IPS DF 6.9 (cell line): ENCODE measurements at regions not wholly inside any gene's neighbourhood (a gene's known extent, or its start where the extent isn't known, plus 50 kb on each side); places are given as distances from the start of the nearest gene placed in this dataset.
"Not testable (repeated sequence)": the region's sequence is repeated elsewhere in the genome, so short reads cannot be mapped to it uniquely, and the experiment has no call there.

Experiments
- DNase-seq: peaks from one replicate; pipeline ENCODE4 v3.0.0-alpha.2; 2013; ENCODE audit warnings: low read depth, low spot score
- H3K27ac ChIP-seq: one replicate; pipeline ENCODE4 v1.5.1; 2013; ENCODE audit warnings: low read length, control low read depth
- H3K27me3 ChIP-seq: 2 replicates; pipeline ENCODE4 v1.6.1; 2013; ENCODE audit warnings: mild to moderate bottlenecking, low read length; ENCODE audit not compliant: control insufficient read depth, insufficient read depth
- H3K36me3 ChIP-seq: 2 replicates; pipeline ENCODE4 v1.6.1; 2013; ENCODE audit warnings: low read length; ENCODE audit not compliant: control insufficient read depth, insufficient read depth
- H3K4me1 ChIP-seq: 2 replicates; pipeline ENCODE4 v1.6.1; 2013; ENCODE audit warnings: low read length; ENCODE audit not compliant: control insufficient read depth, insufficient read depth
- H3K4me3 ChIP-seq: 2 replicates; pipeline ENCODE4 v1.5.1; 2013; ENCODE audit warnings: mild to moderate bottlenecking, low read length
- H3K9me3 ChIP-seq: 2 replicates; pipeline ENCODE4 v1.6.1; 2013; ENCODE audit warnings: low read length, inconsistent platforms; ENCODE audit not compliant: control insufficient read depth, insufficient read depth
- WGBS: extraction: QIAGEN DNeasy Blood & Tissue Kit; methylation state at CpG from one replicate; pipeline ENCODE4 v1.1.7; 2013; ENCODE audit warnings: mixed read lengths, missing lambda C conversion rate; ENCODE audit not compliant: insufficient read length, insufficient coverage; 5-methylcytosine and 5-hydroxymethylcytosine counted together

- no peak for DNase-seq
- H3K36me3 ChIP-seq = no peaks in the 10 kb centered on the region
- no CpG with 5 or more reads among the region's 9 CpGs for WGBS
- no peaks in the 10 kb centered on the region for H3K9me3 ChIP-seq
- H3K4me3 ChIP-seq = no peak overlapping the region
- H3K27ac ChIP-seq = no peak overlapping the region
- no peaks in the 10 kb centered on the region for H3K4me1 ChIP-seq
- no peaks in the 10 kb centered on the region for H3K27me3 ChIP-seq
These were observed 292.6 kb downstream of the C12orf75 start for GRCh38 chr12:105622846-105623736.

GRCh38 chr12:105626653-105627052 lies 296.2 kb downstream of the C12orf75 start:
- WGBS = no CpG with 5 or more reads among the region's 3 CpGs

GRCh38 chr12:105637470-105637869 lies 307.0 kb downstream of the C12orf75 start:
- H3K27ac ChIP-seq = no peak overlapping the region
- no peak overlapping the region for H3K4me3 ChIP-seq
- H3K4me1 ChIP-seq = no peaks in the 10 kb centered on the region
- no CpG with 5 or more reads among the region's 2 CpGs for WGBS
- DNase-seq = no peak
- H3K36me3 ChIP-seq = no peaks in the 10 kb centered on the region
- no peaks in the 10 kb centered on the region for H3K27me3 ChIP-seq
- no peaks in the 10 kb centered on the region for H3K9me3 ChIP-seq

More at GRCh38 chr12:105626653-105627052, 296.2 kb downstream of the C12orf75 start:
- no peak overlapping the region for H3K27ac ChIP-seq
- H3K36me3 ChIP-seq = no peaks in the 10 kb centered on the region
- H3K9me3 ChIP-seq = no peaks in the 10 kb centered on the region
- no peak for DNase-seq
- H3K4me3 ChIP-seq = no peak overlapping the region
- no peaks in the 10 kb centered on the region for H3K27me3 ChIP-seq
- no peaks in the 10 kb centered on the region for H3K4me1 ChIP-seq

- no peak for DNase-seq
- Histone ChIP-seq H3K27me3 (no peaks in the 10 kb centered on the region), H3K4me3 (no peak overlapping the region), H3K36me3 (no peaks in the 10 kb centered on the region), H3K9me3 (no peaks in the 10 kb centered on the region), H3K27ac (no peak overlapping the region), H3K4me1 (no peaks in the 10 kb centered on the region)
- WGBS = no CpG with 5 or more reads among the region's 1 CpG
These were observed 310.3 kb downstream of the C12orf75 start for GRCh38 chr12:105640761-105641160.

- Histone ChIP-seq H3K27me3 (no peaks in the 10 kb centered on the region), H3K9me3 (no peaks in the 10 kb centered on the region), H3K4me3 (no peak overlapping the region), H3K27ac (no peak overlapping the region), H3K4me1 (no peaks in the 10 kb centered on the region), H3K36me3 (no peaks in the 10 kb centered on the region)
- WGBS = no CpG with 5 or more reads among the region's 5 CpGs
- no peak for DNase-seq
These were observed 311.3 kb downstream of the C12orf75 start for GRCh38 chr12:105641749-105642148.

GRCh38 chr12:105644770-105645169 lies 314.3 kb downstream of the C12orf75 start:
- H3K36me3 ChIP-seq = no peaks in the 10 kb centered on the region
- no peaks in the 10 kb centered on the region for H3K27me3 ChIP-seq
- H3K4me1 ChIP-seq = no peaks in the 10 kb centered on the region
- no peak overlapping the region for H3K27ac ChIP-seq
- no peaks in the 10 kb centered on the region for H3K9me3 ChIP-seq
- H3K4me3 ChIP-seq = no peak overlapping the region
- WGBS = no CpG with 5 or more reads among the region's 5 CpGs
- DNase-seq = no peak

- WGBS = no CpG with 5 or more reads among the region's 1 CpG
- Histone ChIP-seq H3K9me3 (no peaks in the 10 kb centered on the region), H3K4me1 (no peaks in the 10 kb centered on the region), H3K27ac (no peak overlapping the region), H3K4me3 (no peak overlapping the region), H3K36me3 (no peaks in the 10 kb centered on the region), H3K27me3 (no peaks in the 10 kb centered on the region)
- no peak for DNase-seq
These were observed 324.1 kb downstream of the C12orf75 start for GRCh38 chr12:105654606-105655005.

GRCh38 chr12:105658389-105658788 lies 327.9 kb downstream of the C12orf75 start:
- H3K9me3 ChIP-seq = no peaks in the 10 kb centered on the region
- H3K36me3 ChIP-seq = no peaks in the 10 kb centered on the region
- DNase-seq = no peak
- no peak overlapping the region for H3K4me3 ChIP-seq
- H3K4me1 ChIP-seq = no peaks in the 10 kb centered on the region; the same call in 1 of the 2 replicates
- no peak overlapping the region for H3K27ac ChIP-seq
- no CpG with 5 or more reads among the region's 2 CpGs for WGBS
- H3K27me3 ChIP-seq = no peaks in the 10 kb centered on the region

- Histone ChIP-seq H3K27ac (no peak overlapping the region), H3K9me3 (no peaks in the 10 kb centered on the region), H3K36me3 (no peaks in the 10 kb centered on the region), H3K4me3 (no peak overlapping the region), H3K27me3 (no peaks in the 10 kb centered on the region), H3K4me1 (no peaks in the 10 kb centered on the region; the same call in 1 of the 2 replicates)
- DNase-seq = no peak
- no CpG with 5 or more reads among the region's 2 CpGs for WGBS
These were observed 329.0 kb downstream of the C12orf75 start for GRCh38 chr12:105659355-105660075.

- not testable (repeated sequence) for H3K4me1 ChIP-seq, H3K4me3 ChIP-seq, DNase-seq, H3K9me3 ChIP-seq, H3K36me3 ChIP-seq, H3K27me3 ChIP-seq, H3K27ac ChIP-seq
- WGBS = no CpG with 5 or more reads among the region's 1 CpG
These were observed 334.3 kb downstream of the C12orf75 start for GRCh38 chr12:105664765-105665164.
